ENCODE measurements at regions not wholly inside any gene's neighbourhood (a gene's known extent, or its start where the extent isn't known, plus 50 kb on each side); places are given as distances from the start of the nearest gene placed in this dataset.
A peak's percentile ranks its signal among the peaks of the same experiment; 100 is the strongest.

DNA sequence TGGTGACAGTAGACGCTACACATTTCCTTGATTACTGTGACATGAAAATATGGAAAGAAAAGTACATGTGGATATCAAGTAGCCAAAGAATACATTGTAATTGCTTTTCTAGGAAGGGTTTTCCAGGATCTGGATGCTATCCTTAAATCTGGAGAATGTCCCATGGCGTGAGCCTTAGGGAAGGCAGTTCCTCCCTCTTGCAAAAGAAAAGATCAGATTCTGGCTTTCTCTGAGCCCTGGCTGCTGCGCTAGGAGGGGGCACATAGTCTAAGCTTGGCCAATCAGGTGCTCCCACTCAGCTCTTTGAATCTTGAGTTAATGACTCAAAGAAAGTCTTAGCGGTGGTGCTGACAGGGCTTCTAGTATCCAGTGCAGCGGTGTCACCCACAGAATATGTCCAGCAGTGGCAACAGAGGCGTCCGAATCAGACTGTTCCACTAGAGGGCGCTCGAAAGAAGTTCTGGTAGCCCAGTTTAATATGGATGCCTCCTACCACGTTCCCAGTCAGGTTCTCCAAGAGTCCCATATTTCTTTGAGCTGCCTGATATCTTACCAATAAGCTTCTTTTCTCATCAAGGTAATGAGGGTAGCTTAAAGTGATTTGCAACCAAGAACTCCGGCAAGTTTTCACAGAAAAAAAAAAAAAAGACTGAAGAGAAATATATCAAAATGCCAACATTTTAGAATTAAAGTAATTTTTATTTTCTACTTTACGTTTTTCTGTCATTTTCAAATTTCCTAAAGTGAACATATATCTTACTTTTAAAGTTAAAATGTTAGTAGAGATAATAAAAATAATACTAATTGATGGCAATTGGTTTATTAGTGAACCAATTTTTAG, 213.4 kb upstream of the S100G start:
- TF ChIP-seq, protein P1, sequence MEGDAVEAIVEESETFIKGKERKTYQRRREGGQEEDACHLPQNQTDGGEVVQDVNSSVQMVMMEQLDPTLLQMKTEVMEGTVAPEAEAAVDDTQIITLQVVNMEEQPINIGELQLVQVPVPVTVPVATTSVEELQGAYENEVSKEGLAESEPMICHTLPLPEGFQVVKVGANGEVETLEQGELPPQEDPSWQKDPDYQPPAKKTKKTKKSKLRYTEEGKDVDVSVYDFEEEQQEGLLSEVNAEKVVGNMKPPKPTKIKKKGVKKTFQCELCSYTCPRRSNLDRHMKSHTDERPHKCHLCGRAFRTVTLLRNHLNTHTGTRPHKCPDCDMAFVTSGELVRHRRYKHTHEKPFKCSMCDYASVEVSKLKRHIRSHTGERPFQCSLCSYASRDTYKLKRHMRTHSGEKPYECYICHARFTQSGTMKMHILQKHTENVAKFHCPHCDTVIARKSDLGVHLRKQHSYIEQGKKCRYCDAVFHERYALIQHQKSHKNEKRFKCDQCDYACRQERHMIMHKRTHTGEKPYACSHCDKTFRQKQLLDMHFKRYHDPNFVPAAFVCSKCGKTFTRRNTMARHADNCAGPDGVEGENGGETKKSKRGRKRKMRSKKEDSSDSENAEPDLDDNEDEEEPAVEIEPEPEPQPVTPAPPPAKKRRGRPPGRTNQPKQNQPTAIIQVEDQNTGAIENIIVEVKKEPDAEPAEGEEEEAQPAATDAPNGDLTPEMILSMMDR (IDR thresholded peaks at IDR 0.05): peak; percentile 37 to 64 (median 42)
- TF ChIP-seq POLR2A (IDR thresholded peaks at IDR 0.05): no peak

Measured in body of pancreas (tissue), 4 donors.